ENCODE measurements at regions not wholly inside any gene's neighbourhood (a gene's known extent, or its start where the extent isn't known, plus 50 kb on each side); places are given as distances from the start of the nearest gene placed in this dataset.

DNA sequence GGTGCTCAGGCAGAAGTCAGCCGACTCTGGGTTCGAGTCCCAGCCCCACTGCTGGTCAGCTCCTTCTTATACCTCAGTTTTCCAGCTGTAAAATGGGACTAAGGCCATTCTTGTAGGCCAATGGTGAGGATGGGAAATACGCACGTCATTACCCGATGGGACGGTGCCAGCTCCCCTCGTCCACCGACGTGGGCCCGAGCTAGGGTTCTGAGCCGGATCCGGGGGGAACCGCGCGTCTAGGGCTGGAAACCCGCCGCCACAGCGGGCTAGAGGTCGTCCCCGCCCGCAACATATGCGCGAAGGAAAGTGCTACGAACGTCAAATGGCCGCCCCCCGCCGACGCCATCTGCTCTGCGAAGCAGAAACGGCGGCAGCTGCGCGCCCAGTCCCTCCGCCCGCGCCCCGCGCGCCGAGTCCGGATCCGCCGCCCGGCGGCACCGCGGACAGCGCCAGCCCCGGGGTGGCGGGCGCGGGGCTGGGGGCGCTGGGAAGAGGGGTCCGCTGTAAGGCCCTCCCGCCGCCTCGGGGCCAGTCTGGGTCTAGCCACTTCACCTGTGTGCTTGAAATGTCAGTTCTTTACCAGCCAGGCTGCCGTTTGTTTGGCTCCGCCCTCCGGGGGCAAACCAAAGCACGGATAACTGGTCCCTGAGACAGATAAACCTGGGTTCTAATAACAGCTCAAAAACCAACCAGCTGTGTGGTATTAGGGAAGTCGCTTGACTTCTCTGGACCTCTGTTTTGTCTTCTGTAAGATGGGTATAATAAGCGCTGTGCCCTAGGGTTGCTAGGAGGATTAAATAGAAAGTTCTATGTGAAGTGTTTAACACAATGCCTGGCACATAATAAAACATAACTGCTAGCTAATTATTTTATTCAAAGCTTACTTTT is 103.5 kb upstream of the RCN1 start:
- TF ChIP-seq POLR2A (IDR thresholded peaks at IDR 0.05; ENCODE audit: low read length) (no peak), GATA1 (IDR thresholded peaks at IDR 0.05; ENCODE audit: low read depth, low read length) (no peak)
